ENCODE measurements at regions not wholly inside any gene's neighbourhood (a gene's known extent, or its start where the extent isn't known, plus 50 kb on each side); places are given as distances from the start of the nearest gene placed in this dataset.

GRCh38 chr14:85221832-85222231, 308.1 kb upstream of the FLRT2 start:
- no peak for DNase-seq

GRCh38 chr14:85222341-85222740, 307.6 kb upstream of the FLRT2 start:
- DNase-seq, result no peak

GRCh38 chr14:85223667-85224066, 306.3 kb upstream of the FLRT2 start:
- DNase-seq, result no peak

GRCh38 chr14:85224241-85224640, 305.7 kb upstream of the FLRT2 start:
- no peak for DNase-seq

GRCh38 chr14:85233756-85234155, 296.2 kb upstream of the FLRT2 start:
- DNase-seq, result no peak

GRCh38 chr14:85234156-85235025, 295.6 kb upstream of the FLRT2 start:
- DNase-seq, result no peak

GRCh38 chr14:85235868-85236267, 294.1 kb upstream of the FLRT2 start:
- no peak for DNase-seq

- DNase-seq, result no peak
These were observed 293.6 kb upstream of the FLRT2 start for GRCh38 chr14:85236296-85236695.

- no peak for DNase-seq
These were observed 290.2 kb upstream of the FLRT2 start for GRCh38 chr14:85239791-85240190.

GRCh38 chr14:85241022-85241855, 288.7 kb upstream of the FLRT2 start:
- DNase-seq, result no peak

- DNase-seq, result no peak
These were observed 287.3 kb upstream of the FLRT2 start for GRCh38 chr14:85242666-85243065.

- DNase-seq, result no peak
These were observed 286.6 kb upstream of the FLRT2 start for GRCh38 chr14:85243321-85243720.

GRCh38 chr14:85247071-85247470, 282.9 kb upstream of the FLRT2 start:
- DNase-seq, result no peak

- no peak for DNase-seq
These were observed 280.9 kb upstream of the FLRT2 start for GRCh38 chr14:85248881-85249635.

- no peak for DNase-seq
These were observed 279.3 kb upstream of the FLRT2 start for GRCh38 chr14:85250414-85251189.

- no peak for DNase-seq
These were observed 277.9 kb upstream of the FLRT2 start for GRCh38 chr14:85252011-85252410.

- DNase-seq, result no peak
These were observed 275.2 kb upstream of the FLRT2 start for GRCh38 chr14:85254711-85255110.

- DNase-seq, result no peak
These were observed 272.7 kb upstream of the FLRT2 start for GRCh38 chr14:85257287-85257686.

GRCh38 chr14:85263916-85264675, 265.8 kb upstream of the FLRT2 start:
- peak; percentile 13 to 69 (median 58) for DNase-seq

GRCh38 chr14:85273099-85273677, 256.8 kb upstream of the FLRT2 start:
- no peak for DNase-seq

- no peak for DNase-seq
These were observed 256.0 kb upstream of the FLRT2 start for GRCh38 chr14:85273952-85274351.

All from suppressor macrophage treated with lipopolysaccharide for 1 hour (primary cell).